Liver (tissue), 8 donors: ENCODE measurements at regions not wholly inside any gene's neighbourhood (a gene's known extent, or its start where the extent isn't known, plus 50 kb on each side); places are given as distances from the start of the nearest gene placed in this dataset.

Experiments
- DNase-seq: peaks from one replicate; pipeline ENCODE4 v3.0.0-alpha.2; 2017; ENCODE audit warnings: low spot score
- H3K27ac ChIP-seq, 2 donors: one replicate each; pipeline ENCODE4 v1.7.0; 2013; ENCODE audit warnings: inconsistent platforms in 2 of 2, low read length in 2 of 2, control low read depth in 1 of 2, low read depth in 1 of 2, mild to moderate bottlenecking in 1 of 2
- H3K27me3 ChIP-seq, 4 donors: one replicate each; pipeline versions ENCODE4 v1.6.1 to v1.7.0; 2013; ENCODE audit warnings: low read length in 3 of 4, inconsistent platforms in 1 of 4, mild to moderate bottlenecking in 1 of 4, moderate library complexity in 1 of 4; ENCODE audit not compliant: control insufficient read depth in 4 of 4, insufficient read depth in 4 of 4
- H3K36me3 ChIP-seq, 4 donors: one replicate each; pipeline versions ENCODE4 v1.6.1 to v1.7.0; 2013; ENCODE audit warnings: low read length in 3 of 4, mild to moderate bottlenecking in 3 of 4, low read depth in 1 of 4, moderate library complexity in 1 of 4; ENCODE audit not compliant: control insufficient read depth in 4 of 4, insufficient read depth in 3 of 4
- H3K4me1 ChIP-seq, 4 donors: one replicate each; pipeline versions ENCODE4 v1.6.1 to v1.7.0; 2013; ENCODE audit warnings: low read length in 3 of 4, mild to moderate bottlenecking in 3 of 4, moderate library complexity in 1 of 4; ENCODE audit not compliant: control insufficient read depth in 4 of 4, insufficient read depth in 4 of 4
- H3K4me3 ChIP-seq, 3 donors: one replicate each; pipeline versions ENCODE4 v1.6.1 to v1.7.0; 2013; ENCODE audit warnings: low read length in 3 of 3, control low read depth in 1 of 3, low read depth in 1 of 3, mild to moderate bottlenecking in 1 of 3
- H3K9ac ChIP-seq, 2 donors: one replicate each; pipeline ENCODE4 v1.7.0; 2013; ENCODE audit warnings: low read length in 2 of 2, mild to moderate bottlenecking in 2 of 2, moderate library complexity in 2 of 2, control low read depth in 1 of 2, low read depth in 1 of 2
- H3K9me3 ChIP-seq, 4 donors: one replicate each; pipeline versions ENCODE4 v1.6.1 to v1.7.0; 2013; ENCODE audit warnings: low read length in 3 of 4; ENCODE audit not compliant: control insufficient read depth in 4 of 4
- ATF3 ChIP-seq: IDR thresholded peaks from 2 replicates; pipeline ENCODE4 v1.6.1; 2016; ENCODE audit warnings: antibody characterized with exemption
- CTCF ChIP-seq: fragments of 150-350 bp; IDR thresholded peaks from 2 replicates; pipeline ENCODE4 v1.5.1; 2017; ENCODE audit warnings: improper control_type of control experiment, low read depth, low read length; ENCODE audit not compliant: missing input control
- EGR1 ChIP-seq, 2 donors: IDR thresholded peaks; 2 replicates each; pipeline ENCODE4 v1.6.1; 2016 to 2018; ENCODE audit warnings: antibody characterized with exemption in 2 of 2, low read depth in 2 of 2
- FOXA1 ChIP-seq: IDR thresholded peaks from 2 replicates; pipeline ENCODE4 v1.6.1; 2016; ENCODE audit warnings: antibody characterized with exemption
- FOXA2 ChIP-seq: IDR thresholded peaks from 2 replicates; pipeline ENCODE4 v1.6.1; 2016; ENCODE audit warnings: antibody characterized with exemption
- GABPA ChIP-seq, 2 donors: IDR thresholded peaks in 1 of 2; conservative IDR thresholded peaks in 1 of 2; 2 replicates each; pipeline ENCODE4 v1.6.1; 2016; ENCODE audit warnings: antibody characterized with exemption in 2 of 2, mild to moderate bottlenecking in 1 of 2, moderate library complexity in 1 of 2
- HNF4A ChIP-seq, 2 donors: conservative IDR thresholded peaks; 2 replicates each; pipeline ENCODE4 v1.6.1; 2016; ENCODE audit warnings: antibody characterized with exemption in 2 of 2, mild to moderate bottlenecking in 2 of 2
- JUND ChIP-seq, 2 donors: IDR thresholded peaks; 2 replicates each; pipeline ENCODE4 v1.6.1; 2016; ENCODE audit warnings: antibody characterized with exemption in 2 of 2
- NR2F2 ChIP-seq: IDR thresholded peaks from 2 replicates; pipeline ENCODE4 v1.6.1; 2016; ENCODE audit warnings: antibody characterized with exemption
- RAD21 ChIP-seq, 2 donors: IDR thresholded peaks; 2 replicates each; pipeline ENCODE4 v1.6.1; 2016; ENCODE audit warnings: antibody characterized with exemption in 2 of 2, mild to moderate bottlenecking in 2 of 2
- REST ChIP-seq: IDR thresholded peaks from 2 replicates; pipeline ENCODE4 v1.6.1; 2016; ENCODE audit warnings: antibody characterized with exemption, mild to moderate bottlenecking
- RXRA ChIP-seq, 2 donors: IDR thresholded peaks; 2 replicates each; pipeline ENCODE4 v1.6.1; 2017 to 2018; ENCODE audit warnings: antibody characterized with exemption in 2 of 2, mild to moderate bottlenecking in 1 of 2
- SP1 ChIP-seq: IDR thresholded peaks from 2 replicates; pipeline ENCODE4 v1.6.1; 2018; ENCODE audit warnings: antibody characterized with exemption, mild to moderate bottlenecking
- TAF1 ChIP-seq: conservative IDR thresholded peaks from 2 replicates; pipeline ENCODE4 v1.6.1; 2016; ENCODE audit warnings: antibody characterized with exemption, mild to moderate bottlenecking
- YY1 ChIP-seq: IDR thresholded peaks from 2 replicates; pipeline ENCODE4 v1.6.1; 2016; ENCODE audit warnings: antibody characterized with exemption, mild to moderate bottlenecking
- WGBS: extraction: QIAGEN DNeasy Blood & Tissue Kit; methylation state at CpG from one replicate; pipeline ENCODE4 v1.1.7; 2013; 5-methylcytosine and 5-hydroxymethylcytosine counted together
- TF ChIP-seq, protein P1 (sequence below): IDR thresholded peaks from 2 replicates; pipeline ENCODE4 v1.6.1; 2016; ENCODE audit warnings: antibody characterized with exemption
- donor health status: healthy.
- donor health status: healthy.
- donor health status: healthy.
- donor health status: healthy.
- donor health status: healthy.

DNA sequence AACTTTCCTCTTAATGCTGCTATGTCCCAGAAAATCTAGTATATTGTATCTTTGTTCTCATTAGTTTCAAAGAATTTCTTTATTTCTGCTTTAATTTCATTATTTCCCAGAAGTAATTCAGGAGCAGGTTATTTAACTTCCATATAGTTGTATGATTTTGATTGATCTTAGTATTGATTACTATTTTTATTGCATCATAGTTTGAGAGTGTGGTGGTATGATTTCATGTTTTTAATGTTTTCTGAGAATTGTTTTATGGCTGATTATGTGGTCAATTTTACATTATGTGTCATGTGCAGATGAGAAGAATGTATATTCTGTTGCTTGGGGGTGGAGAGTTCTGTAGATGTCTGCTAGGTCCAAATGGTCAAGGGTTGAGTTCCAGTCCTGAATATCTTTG lies 425.6 kb upstream of the RORB start:
- no peak for TF ChIP-seq ATF3
- no peak for TF ChIP-seq FOXA1

GRCh38 chr9:74073897-74074296 lies 423.2 kb upstream of the RORB start:
- H3K27me3 ChIP-seq: no peaks in the 10 kb centered on the region
- peaks cover 0 to 5% (median 0%) of the 10 kb centered on the region in 4 donors for H3K9me3 ChIP-seq
- H3K27ac ChIP-seq: no peak overlapping the region
- no peak overlapping the region for H3K4me3 ChIP-seq
- H3K9ac ChIP-seq: no peak overlapping the region
- DNase-seq: no peak
- TF ChIP-seq NR2F2 (no peak), YY1 (no peak), JUND (IDR thresholded peaks at IDR 0.05) (no peak), GABPA (IDR thresholded peaks at IDR 0.05 in 1 of 2, conservative IDR thresholded peaks at IDR 0.05 in 1 of 2) (no peak), FOXA1 (no peak), EGR1 (IDR thresholded peaks at IDR 0.05; ENCODE audit: low read depth in 2 of 2) (no peak), RAD21 (IDR thresholded peaks at IDR 0.05) (no peak), SP1 (no peak), REST (no peak), CTCF (no peak), FOXA2 (no peak), RXRA (IDR thresholded peaks at IDR 0.05) (no peak), ATF3 (no peak), HNF4A (conservative IDR thresholded peaks at IDR 0.05) (no peak), TAF1 (no peak)
- TF ChIP-seq, protein P1, sequence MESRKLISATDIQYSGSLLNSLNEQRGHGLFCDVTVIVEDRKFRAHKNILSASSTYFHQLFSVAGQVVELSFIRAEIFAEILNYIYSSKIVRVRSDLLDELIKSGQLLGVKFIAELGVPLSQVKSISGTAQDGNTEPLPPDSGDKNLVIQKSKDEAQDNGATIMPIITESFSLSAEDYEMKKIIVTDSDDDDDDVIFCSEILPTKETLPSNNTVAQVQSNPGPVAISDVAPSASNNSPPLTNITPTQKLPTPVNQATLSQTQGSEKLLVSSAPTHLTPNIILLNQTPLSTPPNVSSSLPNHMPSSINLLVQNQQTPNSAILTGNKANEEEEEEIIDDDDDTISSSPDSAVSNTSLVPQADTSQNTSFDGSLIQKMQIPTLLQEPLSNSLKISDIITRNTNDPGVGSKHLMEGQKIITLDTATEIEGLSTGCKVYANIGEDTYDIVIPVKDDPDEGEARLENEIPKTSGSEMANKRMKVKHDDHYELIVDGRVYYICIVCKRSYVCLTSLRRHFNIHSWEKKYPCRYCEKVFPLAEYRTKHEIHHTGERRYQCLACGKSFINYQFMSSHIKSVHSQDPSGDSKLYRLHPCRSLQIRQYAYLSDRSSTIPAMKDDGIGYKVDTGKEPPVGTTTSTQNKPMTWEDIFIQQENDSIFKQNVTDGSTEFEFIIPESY: no peak
- no peaks in the 10 kb centered on the region for H3K36me3 ChIP-seq
- WGBS: 90% methylated on average over 7 of the region's 7 CpGs
- H3K4me1 ChIP-seq: no peaks in the 10 kb centered on the region

More for the DNA sequence above, 425.6 kb upstream of the RORB start:
- Histone ChIP-seq H3K27me3 (no peaks in the 10 kb centered on the region), H3K27ac (no peak overlapping the region), H3K9ac (no peak overlapping the region), H3K9me3 (peaks cover 0 to 5% (median 0%) of the 10 kb centered on the region in 4 donors), H3K4me1 (no peaks in the 10 kb centered on the region), H3K36me3 (no peaks in the 10 kb centered on the region), H3K4me3 (no peak overlapping the region)
- DNase-seq: no peak
